Ishikawa (cell line): ENCODE measurements at regions not wholly inside any gene's neighbourhood (a gene's known extent, or its start where the extent isn't known, plus 50 kb on each side); places are given as distances from the start of the nearest gene placed in this dataset.

ENCODE experiments used
- CEBPB ChIP-seq: IDR thresholded peaks from 2 replicates; pipeline ENCODE4 v1.6.1; 2012
- CREB1 ChIP-seq: IDR thresholded peaks from 2 replicates; pipeline ENCODE4 v1.6.1; 2012; ENCODE audit warnings: low read depth
- EGR1 ChIP-seq: IDR thresholded peaks from 2 replicates; pipeline ENCODE4 v1.6.1; 2012
- EP300 ChIP-seq: IDR thresholded peaks from 2 replicates; pipeline ENCODE4 v1.6.1; 2012; ENCODE audit warnings: borderline replicate concordance
- FOXM1 ChIP-seq: IDR thresholded peaks from 2 replicates; pipeline ENCODE4 v1.6.1; 2012; ENCODE audit warnings: low read depth, borderline replicate concordance
- MAX ChIP-seq: IDR thresholded peaks from 2 replicates; pipeline ENCODE4 v1.6.1; 2012
- NFIC ChIP-seq: IDR thresholded peaks from 2 replicates; pipeline ENCODE4 v1.6.1; 2012
- RAD21 ChIP-seq: IDR thresholded peaks from 2 replicates; pipeline ENCODE4 v1.6.1; 2012; ENCODE audit warnings: low read depth
- REST ChIP-seq: IDR thresholded peaks from 2 replicates; pipeline ENCODE4 v1.6.1; 2012; ENCODE audit warnings: low read depth, mild to moderate bottlenecking
- TAF1 ChIP-seq: IDR thresholded peaks from 2 replicates; pipeline ENCODE4 v1.6.1; 2012; ENCODE audit warnings: low read depth, mild to moderate bottlenecking
- TCF12 ChIP-seq: IDR thresholded peaks from 2 replicates; pipeline ENCODE4 v1.6.1; 2012; ENCODE audit warnings: low read depth
- TEAD4 ChIP-seq: IDR thresholded peaks from 2 replicates; pipeline ENCODE4 v1.6.1; 2012
- USF1 ChIP-seq: IDR thresholded peaks from 2 replicates; pipeline ENCODE4 v1.6.1; 2012
- YY1 ChIP-seq: IDR thresholded peaks from 2 replicates; pipeline ENCODE4 v1.6.1; 2012; ENCODE audit warnings: low read depth
- ZBTB7A ChIP-seq: IDR thresholded peaks from 2 replicates; pipeline ENCODE4 v1.6.1; 2012; ENCODE audit warnings: low read depth

GRCh38 chr2:123546353-123546752, 478.7 kb upstream of the CNTNAP5 start:
- TF ChIP-seq REST (no peak), ZBTB7A (no peak), CREB1 (no peak), MAX (no peak), TEAD4 (no peak), YY1 (no peak), RAD21 (no peak)

- TF ChIP-seq CREB1 (no peak), EP300 (no peak), CEBPB (no peak), ZBTB7A (no peak), TCF12 (no peak), YY1 (no peak), EGR1 (no peak), RAD21 (no peak), MAX (no peak), TAF1 (no peak), NFIC (no peak), USF1 (no peak), REST (no peak), TEAD4 (no peak), FOXM1 (no peak)
Observed at GRCh38 chr2:123563515-123563914, 461.6 kb upstream of the CNTNAP5 start.

GRCh38 chr2:123566291-123566946, 458.7 kb upstream of the CNTNAP5 start:
- TF ChIP-seq EP300 (no peak), TAF1 (no peak), FOXM1 (no peak), CREB1 (no peak), MAX (no peak), TEAD4 (no peak), REST (no peak), RAD21 (no peak), EGR1 (no peak), YY1 (no peak), ZBTB7A (no peak), USF1 (no peak), CEBPB (no peak), TCF12 (no peak), NFIC (no peak)

GRCh38 chr2:123578016-123578415, 447.1 kb upstream of the CNTNAP5 start:
- no peak for TF ChIP-seq ZBTB7A
- no peak for TF ChIP-seq EGR1
- TF ChIP-seq EP300: no peak
- no peak for TF ChIP-seq MAX
- no peak for TF ChIP-seq TCF12
- no peak for TF ChIP-seq YY1
- TF ChIP-seq CEBPB: no peak
- no peak for TF ChIP-seq NFIC
- no peak for TF ChIP-seq TEAD4
- no peak for TF ChIP-seq TAF1
- TF ChIP-seq USF1: no peak
- TF ChIP-seq CREB1: no peak
- TF ChIP-seq RAD21: no peak
- TF ChIP-seq REST: no peak
